GM19043 (cell line): ENCODE measurements at regions not wholly inside any gene's neighbourhood (a gene's known extent, or its start where the extent isn't known, plus 50 kb on each side); places are given as distances from the start of the nearest gene placed in this dataset.

Experiments used
- ATAC-seq: cut with Tn5 transposase; IDR thresholded peaks from one replicate; pipeline ENCODE4 v1.9.1; 2021; ENCODE audit warnings: low read depth; ENCODE audit not compliant: unreplicated experiment

GRCh38 chr3:164477403-164477802 lies 600.9 kb downstream of the SI start:
- no peak for ATAC-seq

- no peak for ATAC-seq
Observed at GRCh38 chr3:164476631-164477030, 601.7 kb downstream of the SI start.

- ATAC-seq: no peak
Observed at GRCh38 chr3:164470471-164470870, 607.8 kb downstream of the SI start.

- ATAC-seq: no peak
Observed at GRCh38 chr3:164468055-164468454, 610.2 kb downstream of the SI start.

GRCh38 chr3:164467007-164467406 lies 611.3 kb downstream of the SI start:
- no peak for ATAC-seq

GRCh38 chr3:164465172-164465571 lies 613.1 kb downstream of the SI start:
- ATAC-seq: no peak

- no peak for ATAC-seq
Observed at GRCh38 chr3:164460851-164461250, 617.4 kb downstream of the SI start.

GRCh38 chr3:164459521-164460151 lies 618.7 kb downstream of the SI start:
- ATAC-seq: no peak

- no peak for ATAC-seq
Observed at GRCh38 chr3:164458986-164459385, 619.3 kb downstream of the SI start.

GRCh38 chr3:164453714-164454113 lies 624.6 kb downstream of the SI start:
- no peak for ATAC-seq

- ATAC-seq: no peak
Observed at GRCh38 chr3:164452707-164453106, 625.6 kb downstream of the SI start.

GRCh38 chr3:164451072-164451910 lies 627.0 kb downstream of the SI start:
- ATAC-seq: no peak

- ATAC-seq: no peak
Observed at GRCh38 chr3:164450276-164450905, 627.9 kb downstream of the SI start.

- ATAC-seq: no peak
Observed at GRCh38 chr3:164419220-164419619, 659.1 kb downstream of the SI start.

GRCh38 chr3:164418414-164418813 lies 659.9 kb downstream of the SI start:
- ATAC-seq: no peak

GRCh38 chr3:164417955-164418354 lies 660.3 kb downstream of the SI start:
- ATAC-seq: no peak

- ATAC-seq: no peak
Observed at GRCh38 chr3:164416491-164417222, 661.6 kb downstream of the SI start.

- ATAC-seq: no peak
Observed at GRCh38 chr3:164408326-164408725, 670.0 kb downstream of the SI start.

GRCh38 chr3:164407111-164407510 lies 671.2 kb downstream of the SI start:
- ATAC-seq: no peak

GRCh38 chr3:164406281-164406680 lies 672.0 kb downstream of the SI start:
- no peak for ATAC-seq

GRCh38 chr3:164401923-164402322 lies 676.4 kb downstream of the SI start:
- ATAC-seq: no peak
